HCEC 1CT (cell line): ENCODE measurements at regions not wholly inside any gene's neighbourhood (a gene's known extent, or its start where the extent isn't known, plus 50 kb on each side); places are given as distances from the start of the nearest gene placed in this dataset.
"Not testable (repeated sequence)": the region's sequence is repeated elsewhere in the genome, so short reads cannot be mapped to it uniquely, and the experiment has no call there.

Experiments
- DNase-seq: peaks from one replicate; pipeline ENCODE4 v3.0.0-alpha.2; 2017

- DNase-seq = peak; percentile 5
Observed at GRCh38 chr2:21740484-21740883, 616.7 kb downstream of the TDRD15 start.

- DNase-seq = no peak
Observed at GRCh38 chr2:21746499-21746898, 622.7 kb downstream of the TDRD15 start.

- DNase-seq = peak; percentile 53
Observed at GRCh38 chr2:21748501-21748900, 624.7 kb downstream of the TDRD15 start.

GRCh38 chr2:21754164-21754788 is 630.5 kb downstream of the TDRD15 start:
- no peak for DNase-seq

- no peak for DNase-seq
Observed at GRCh38 chr2:21757805-21758430, 634.1 kb downstream of the TDRD15 start.

GRCh38 chr2:21759819-21760218 is 636.1 kb downstream of the TDRD15 start:
- no peak for DNase-seq

- DNase-seq = no peak
Observed at GRCh38 chr2:21761361-21761760, 637.6 kb downstream of the TDRD15 start.

GRCh38 chr2:21763501-21763900 is 639.7 kb downstream of the TDRD15 start:
- DNase-seq = no peak

- DNase-seq = no peak
Observed at GRCh38 chr2:21770787-21771186, 647.0 kb downstream of the TDRD15 start.

GRCh38 chr2:21772624-21773023 is 648.9 kb downstream of the TDRD15 start:
- DNase-seq = peak; percentile 97

GRCh38 chr2:21773168-21773567 is 649.4 kb downstream of the TDRD15 start:
- DNase-seq = peak; percentile 19

- no peak for DNase-seq
Observed at GRCh38 chr2:21774691-21775368, 651.1 kb downstream of the TDRD15 start.

GRCh38 chr2:21779786-21780185 is 656.0 kb downstream of the TDRD15 start:
- DNase-seq = peak; percentile 62

GRCh38 chr2:21781962-21782361 is 658.2 kb downstream of the TDRD15 start:
- DNase-seq = no peak

- DNase-seq = no peak
Observed at GRCh38 chr2:21782866-21783265, 659.1 kb downstream of the TDRD15 start.

- peak; percentile 84 for DNase-seq
Observed at GRCh38 chr2:21787941-21788340, 664.2 kb downstream of the TDRD15 start.

GRCh38 chr2:21790311-21790710 is 666.5 kb downstream of the TDRD15 start:
- DNase-seq = not testable (repeated sequence)

- no peak for DNase-seq
Observed at GRCh38 chr2:21792571-21792970, 668.8 kb downstream of the TDRD15 start.

- DNase-seq = no peak
Observed at GRCh38 chr2:21793461-21793860, 669.7 kb downstream of the TDRD15 start.

GRCh38 chr2:21794611-21795010 is 670.8 kb downstream of the TDRD15 start:
- no peak for DNase-seq

- peak; percentile 78 for DNase-seq
Observed at GRCh38 chr2:21800356-21800755, 676.6 kb downstream of the TDRD15 start.

- no peak for DNase-seq
Observed at GRCh38 chr2:21803550-21803949, 679.8 kb downstream of the TDRD15 start.

- no peak for DNase-seq
Observed at GRCh38 chr2:21804151-21804550, 680.4 kb downstream of the TDRD15 start.

- no peak for DNase-seq
Observed at GRCh38 chr2:21811541-21811940, 687.8 kb downstream of the TDRD15 start.
